ENCODE measurements at regions not wholly inside any gene's neighbourhood (a gene's known extent, or its start where the extent isn't known, plus 50 kb on each side); places are given as distances from the start of the nearest gene placed in this dataset.

- Histone ChIP-seq H4K20me1 (ENCODE audit: insufficient read depth, low read length) (no peaks in the 10 kb centered on the region), H3K9me3 (ENCODE audit: insufficient read depth, low read length) (no peaks in the 10 kb centered on the region), H3K4me2 (ENCODE audit: low read length) (no peak overlapping the region), H3K79me2 (ENCODE audit: low read length) (no peaks in the 10 kb centered on the region), H3K9ac (ENCODE audit: low read length) (no peak overlapping the region), H3K4me3 (ENCODE audit: low read length) (no peak overlapping the region), H3K27ac (ENCODE audit: low read length) (no peak overlapping the region), H3K27me3 (ENCODE audit: low read depth, low read length) (peaks cover 7% of the 10 kb centered on the region; the same call in 1 of the 2 replicates), H3K36me3 (replicated peaks; ENCODE audit: low read depth, low read length) (no peaks in the 10 kb centered on the region), H3K4me1 (ENCODE audit: low read length) (no peaks in the 10 kb centered on the region), H2AFZ (ENCODE audit: low read depth, low read length) (no peak overlapping the region)
- TF ChIP-seq CTCF (IDR thresholded peaks at IDR 0.05; ENCODE audit: low read depth, low read length) (no peak), EZH2phosphoT487 (IDR thresholded peaks at IDR 0.05; ENCODE audit: low read depth) (no peak)
Measured at GRCh38 chr2:11912980-11913379, 166.5 kb downstream of the LPIN1 start.

- Histone ChIP-seq H3K9me3 (ENCODE audit: insufficient read depth, low read length) (no peaks in the 10 kb centered on the region), H3K27me3 (ENCODE audit: low read depth, low read length) (peaks cover 10% of the 10 kb centered on the region; the same call in 1 of the 2 replicates), H3K79me2 (ENCODE audit: low read length) (no peaks in the 10 kb centered on the region), H4K20me1 (ENCODE audit: insufficient read depth, low read length) (no peaks in the 10 kb centered on the region), H3K4me2 (ENCODE audit: low read length) (no peak overlapping the region), H3K9ac (ENCODE audit: low read length) (no peak overlapping the region), H3K4me1 (ENCODE audit: low read length) (no peaks in the 10 kb centered on the region), H2AFZ (ENCODE audit: low read depth, low read length) (no peak overlapping the region), H3K27ac (ENCODE audit: low read length) (no peak overlapping the region), H3K36me3 (replicated peaks; ENCODE audit: low read depth, low read length) (no peaks in the 10 kb centered on the region), H3K4me3 (ENCODE audit: low read length) (no peak overlapping the region)
- no peak for TF ChIP-seq CTCF (IDR thresholded peaks at IDR 0.05; ENCODE audit: low read depth, low read length)
- no peak for TF ChIP-seq EZH2phosphoT487 (IDR thresholded peaks at IDR 0.05; ENCODE audit: low read depth)
Measured at GRCh38 chr2:11914455-11914854, 168.0 kb downstream of the LPIN1 start.

GRCh38 chr2:11915650-11916049, 169.2 kb downstream of the LPIN1 start:
- Histone ChIP-seq H3K4me2 (ENCODE audit: low read length) (no peak overlapping the region), H3K4me3 (ENCODE audit: low read length) (no peak overlapping the region), H2AFZ (ENCODE audit: low read depth, low read length) (no peak overlapping the region), H3K27me3 (ENCODE audit: low read depth, low read length) (peaks cover 22% of the 10 kb centered on the region), H3K9ac (ENCODE audit: low read length) (no peak overlapping the region), H3K9me3 (ENCODE audit: insufficient read depth, low read length) (no peaks in the 10 kb centered on the region), H3K79me2 (ENCODE audit: low read length) (no peaks in the 10 kb centered on the region), H4K20me1 (ENCODE audit: insufficient read depth, low read length) (no peaks in the 10 kb centered on the region), H3K27ac (ENCODE audit: low read length) (no peak overlapping the region), H3K4me1 (ENCODE audit: low read length) (no peaks in the 10 kb centered on the region), H3K36me3 (replicated peaks; ENCODE audit: low read depth, low read length) (no peaks in the 10 kb centered on the region)
- TF ChIP-seq EZH2phosphoT487 (IDR thresholded peaks at IDR 0.05; ENCODE audit: low read depth) (no peak), CTCF (IDR thresholded peaks at IDR 0.05; ENCODE audit: low read depth, low read length) (no peak)

- Histone ChIP-seq H2AFZ (ENCODE audit: low read depth, low read length) (no peak overlapping the region), H3K27ac (ENCODE audit: low read length) (no peak overlapping the region), H3K79me2 (ENCODE audit: low read length) (no peaks in the 10 kb centered on the region), H3K36me3 (replicated peaks; ENCODE audit: low read depth, low read length) (no peaks in the 10 kb centered on the region), H4K20me1 (ENCODE audit: insufficient read depth, low read length) (no peaks in the 10 kb centered on the region), H3K4me1 (ENCODE audit: low read length) (no peaks in the 10 kb centered on the region), H3K4me2 (ENCODE audit: low read length) (no peak overlapping the region), H3K27me3 (ENCODE audit: low read depth, low read length) (peaks cover 45% of the 10 kb centered on the region), H3K4me3 (ENCODE audit: low read length) (no peak overlapping the region), H3K9me3 (ENCODE audit: insufficient read depth, low read length) (no peaks in the 10 kb centered on the region), H3K9ac (ENCODE audit: low read length) (no peak overlapping the region)
- TF ChIP-seq CTCF (IDR thresholded peaks at IDR 0.05; ENCODE audit: low read depth, low read length) = no peak
- no peak for TF ChIP-seq EZH2phosphoT487 (IDR thresholded peaks at IDR 0.05; ENCODE audit: low read depth)
Measured at GRCh38 chr2:11919953-11920352, 173.5 kb downstream of the LPIN1 start.
